D721Med (cell line): ENCODE measurements at regions not wholly inside any gene's neighbourhood (a gene's known extent, or its start where the extent isn't known, plus 50 kb on each side); places are given as distances from the start of the nearest gene placed in this dataset.

ENCODE experiments used
- DNase-seq: peaks from one replicate; pipeline ENCODE4 v3.0.0; 2011; ENCODE audit warnings: low spot score; ENCODE audit not compliant: insufficient read length
- FAIRE-seq: peaks from 2 replicates; lab custom pipeline; 2011; peaks lifted over from hg19 to GRCh38; lab: Jason Lieb, UNC
- TF ChIP-seq, protein P1 (sequence below): IDR thresholded peaks from 2 replicates; pipeline ENCODE4 v1.5.1; 2012; ENCODE audit warnings: mild to moderate bottlenecking, control low read depth; ENCODE audit not compliant: insufficient read depth; ENCODE audit errors: missing control alignments

DNA sequence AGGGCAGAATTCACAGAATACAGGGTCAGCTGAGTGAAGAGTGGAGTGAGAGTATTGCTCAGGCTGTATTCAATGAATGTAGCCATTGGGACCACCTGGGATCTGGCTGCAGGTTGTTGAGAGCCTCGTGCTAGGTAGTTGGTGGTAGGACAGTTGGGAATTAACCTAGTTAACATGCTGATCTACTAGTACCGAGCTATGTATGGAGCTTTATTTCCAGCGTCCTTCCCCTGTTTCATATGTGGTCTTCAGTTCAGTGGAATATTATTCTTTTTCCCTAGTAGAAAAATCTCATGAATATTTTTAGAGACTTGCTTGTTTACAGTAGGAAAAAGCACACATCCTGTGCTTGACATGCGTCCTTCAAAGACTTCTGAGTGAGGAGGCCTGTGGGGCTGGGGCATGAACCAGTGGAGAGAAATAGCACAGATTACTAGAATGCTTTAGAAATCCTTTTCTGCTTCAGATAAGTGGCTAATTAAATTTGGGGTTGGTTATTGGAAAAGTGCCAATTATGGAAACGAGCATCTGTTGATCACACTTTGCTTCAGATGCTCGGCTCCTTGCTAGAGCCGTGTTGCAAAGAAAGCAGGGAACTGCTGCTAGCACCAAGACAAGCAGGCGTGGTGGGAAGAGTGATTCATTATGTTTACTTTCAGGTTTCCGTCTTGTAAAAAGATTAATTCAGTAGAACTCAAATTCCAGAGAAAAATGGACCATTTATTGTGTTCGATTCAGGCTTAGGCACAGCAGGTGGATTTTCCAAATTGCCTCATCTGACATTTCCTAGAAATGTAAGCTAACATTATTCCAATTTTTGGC is 53.6 kb downstream of the ARF6 start:
- FAIRE-seq = no peak
- TF ChIP-seq, protein P1, sequence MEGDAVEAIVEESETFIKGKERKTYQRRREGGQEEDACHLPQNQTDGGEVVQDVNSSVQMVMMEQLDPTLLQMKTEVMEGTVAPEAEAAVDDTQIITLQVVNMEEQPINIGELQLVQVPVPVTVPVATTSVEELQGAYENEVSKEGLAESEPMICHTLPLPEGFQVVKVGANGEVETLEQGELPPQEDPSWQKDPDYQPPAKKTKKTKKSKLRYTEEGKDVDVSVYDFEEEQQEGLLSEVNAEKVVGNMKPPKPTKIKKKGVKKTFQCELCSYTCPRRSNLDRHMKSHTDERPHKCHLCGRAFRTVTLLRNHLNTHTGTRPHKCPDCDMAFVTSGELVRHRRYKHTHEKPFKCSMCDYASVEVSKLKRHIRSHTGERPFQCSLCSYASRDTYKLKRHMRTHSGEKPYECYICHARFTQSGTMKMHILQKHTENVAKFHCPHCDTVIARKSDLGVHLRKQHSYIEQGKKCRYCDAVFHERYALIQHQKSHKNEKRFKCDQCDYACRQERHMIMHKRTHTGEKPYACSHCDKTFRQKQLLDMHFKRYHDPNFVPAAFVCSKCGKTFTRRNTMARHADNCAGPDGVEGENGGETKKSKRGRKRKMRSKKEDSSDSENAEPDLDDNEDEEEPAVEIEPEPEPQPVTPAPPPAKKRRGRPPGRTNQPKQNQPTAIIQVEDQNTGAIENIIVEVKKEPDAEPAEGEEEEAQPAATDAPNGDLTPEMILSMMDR = no peak
- DNase-seq = no peak

DNA sequence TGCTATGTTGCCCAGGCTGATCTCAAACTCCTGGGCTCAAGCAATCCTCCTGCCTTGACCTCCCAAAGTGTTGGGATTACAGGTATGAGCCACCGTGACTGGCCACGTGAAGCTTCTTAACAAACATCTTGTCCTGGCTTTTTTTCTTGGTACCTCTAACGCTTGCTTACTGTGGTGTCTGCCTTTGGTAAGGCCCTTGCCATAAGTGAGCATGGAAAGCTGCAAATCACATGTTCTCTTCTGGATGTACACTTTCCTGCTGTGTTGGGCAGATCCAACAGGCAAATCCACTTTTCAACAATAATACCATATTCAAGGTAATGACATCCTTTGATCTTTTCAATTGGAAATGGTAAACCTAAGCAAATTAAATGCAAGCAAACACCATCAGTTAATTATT is 54.6 kb downstream of the ARF6 start:
- no peak for FAIRE-seq
- TF ChIP-seq, protein P1 = no peak
- DNase-seq = no peak

DNA sequence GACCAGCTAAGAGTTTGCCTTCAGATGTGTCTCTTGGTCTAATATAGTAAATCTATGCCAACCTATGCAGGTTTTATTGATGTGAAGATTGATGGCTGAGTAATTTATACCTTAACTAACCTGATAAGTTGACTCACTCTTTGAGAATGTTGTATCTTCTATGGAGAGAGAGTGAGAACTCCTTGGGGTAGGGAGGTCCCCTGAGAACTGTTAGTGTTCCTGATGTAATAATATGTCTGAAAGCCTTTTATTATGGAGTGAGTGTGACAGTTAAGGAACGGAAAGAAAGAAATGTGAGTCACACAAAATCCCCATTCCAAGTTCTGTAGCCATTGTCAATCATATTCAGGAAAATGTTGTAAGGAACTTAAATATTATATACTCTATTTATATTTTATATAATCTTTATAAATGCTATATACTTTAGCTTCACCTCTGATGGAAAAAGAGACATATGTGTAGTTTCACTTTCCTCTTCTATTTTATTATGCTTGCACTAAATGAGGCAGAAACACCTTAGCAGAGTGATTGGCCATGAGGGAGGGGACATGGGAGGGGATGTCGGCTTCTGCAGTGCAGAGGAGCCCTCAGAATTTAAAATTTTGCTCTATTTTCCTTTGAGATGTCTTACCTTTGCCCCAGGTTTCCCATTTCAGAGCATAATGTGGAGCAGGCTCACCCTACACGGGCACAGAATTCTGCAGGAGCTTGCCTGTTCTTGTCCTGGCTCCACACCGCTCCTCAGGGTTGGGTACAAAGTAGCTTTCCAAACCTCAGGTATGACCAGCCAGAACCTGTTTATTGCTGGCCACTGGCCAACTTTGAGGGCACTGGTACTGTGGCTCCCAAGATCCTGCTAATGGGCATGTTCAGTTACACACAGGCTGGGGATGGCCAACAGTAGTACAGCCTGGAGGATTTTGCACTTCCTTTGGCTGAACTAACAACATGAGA is 57.7 kb downstream of the ARF6 start:
- TF ChIP-seq, protein P1 = no peak
- FAIRE-seq (no peak), DNase-seq (no peak)

DNA sequence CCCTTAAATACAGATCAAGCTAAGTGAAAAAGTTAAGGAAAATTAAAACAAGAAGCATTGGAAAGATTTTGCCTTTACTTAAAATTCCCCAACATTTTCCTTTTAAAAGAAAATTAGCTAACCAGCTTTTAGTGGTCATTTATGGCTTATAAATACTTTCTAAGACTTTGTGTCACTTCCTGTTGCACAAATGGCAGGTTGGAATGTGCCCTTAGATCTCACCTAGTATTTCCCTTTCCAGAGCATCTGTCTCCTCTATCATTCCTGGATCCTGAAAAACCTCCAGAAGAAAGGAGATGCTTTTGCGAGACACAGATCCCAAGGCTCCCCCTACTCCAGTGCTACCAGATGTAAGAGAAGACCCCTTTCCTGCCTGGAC is 58.3 kb downstream of the ARF6 start:
- DNase-seq (no peak), FAIRE-seq (no peak)
- TF ChIP-seq, protein P1 = no peak

DNA sequence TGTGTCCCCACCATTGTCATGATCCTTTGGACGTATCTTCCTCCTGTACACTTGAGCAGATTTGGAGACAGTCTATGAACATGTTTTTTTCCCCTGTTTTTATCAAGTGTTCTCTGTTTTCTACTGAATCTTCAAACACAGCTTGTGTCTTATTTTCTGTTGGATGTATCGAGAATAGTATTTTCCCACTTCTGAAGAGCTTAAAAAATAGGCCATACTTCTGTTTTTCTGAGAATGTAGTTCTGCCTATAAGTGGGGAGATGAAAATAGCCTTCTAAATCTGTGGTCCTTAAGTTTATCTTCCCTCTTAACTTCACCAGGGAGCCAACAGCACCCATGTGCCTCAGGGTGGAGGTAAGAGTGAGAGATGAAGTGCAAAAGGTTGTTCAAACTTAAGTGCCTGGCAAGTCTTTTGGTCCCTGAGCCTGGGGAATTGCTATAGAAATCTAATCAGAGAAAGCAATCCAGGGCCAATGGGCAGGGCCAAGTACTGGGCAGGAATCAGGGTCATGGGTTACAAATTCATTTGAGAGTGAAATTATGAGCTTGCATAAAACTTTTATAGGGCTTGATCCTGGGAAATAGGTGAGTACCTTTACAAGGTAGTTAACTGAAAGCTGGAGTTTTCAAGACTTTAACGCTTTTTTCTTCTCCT is 58.9 kb downstream of the ARF6 start:
- TF ChIP-seq, protein P1 = no peak
- FAIRE-seq (no peak), DNase-seq (no peak)

DNA sequence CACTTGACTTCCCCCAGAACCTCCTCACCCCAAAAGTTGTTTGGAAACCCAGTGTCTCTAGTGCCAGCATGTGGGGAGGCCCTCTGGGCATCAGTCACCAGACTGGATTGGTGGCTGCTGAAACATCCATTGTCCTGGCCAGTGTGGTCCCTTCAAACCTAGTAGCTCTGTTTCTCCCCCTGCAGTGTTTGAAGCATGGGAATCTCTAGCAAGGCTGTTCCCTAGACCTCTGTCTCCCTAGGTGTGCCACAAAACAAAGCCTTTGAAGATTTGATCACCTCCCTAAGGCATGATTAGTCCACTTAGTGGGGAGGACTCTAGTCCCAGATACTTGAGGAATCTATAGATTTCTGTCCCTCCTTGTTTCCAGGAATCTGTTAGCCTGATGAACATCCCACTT is 60.3 kb downstream of the ARF6 start:
- FAIRE-seq (no peak), DNase-seq (no peak)
- TF ChIP-seq, protein P1 = no peak
